ENCODE measurements at regions not wholly inside any gene's neighbourhood (a gene's known extent, or its start where the extent isn't known, plus 50 kb on each side); places are given as distances from the start of the nearest gene placed in this dataset.

GRCh38 chr6:105839266-105839665, 246.9 kb upstream of the PRDM1 start:
- DNase-seq: no peak

GRCh38 chr6:105838171-105838570, 248.0 kb upstream of the PRDM1 start:
- DNase-seq: no peak

- DNase-seq: no peak
These were observed 249.2 kb upstream of the PRDM1 start for GRCh38 chr6:105836889-105837288.

- no peak for DNase-seq
These were observed 249.8 kb upstream of the PRDM1 start for GRCh38 chr6:105836379-105836778.

GRCh38 chr6:105835373-105835772, 250.8 kb upstream of the PRDM1 start:
- DNase-seq: no peak

GRCh38 chr6:105833959-105834947, 251.9 kb upstream of the PRDM1 start:
- DNase-seq: no peak

- DNase-seq: no peak
These were observed 253.8 kb upstream of the PRDM1 start for GRCh38 chr6:105832313-105832761.

- DNase-seq: no peak
These were observed 254.6 kb upstream of the PRDM1 start for GRCh38 chr6:105831311-105832097.

- DNase-seq: no peak
These were observed 260.9 kb upstream of the PRDM1 start for GRCh38 chr6:105825210-105825609.

- DNase-seq: no peak
These were observed 261.4 kb upstream of the PRDM1 start for GRCh38 chr6:105824732-105825131.

- no peak for DNase-seq
These were observed 264.4 kb upstream of the PRDM1 start for GRCh38 chr6:105821777-105822176.

- no peak for DNase-seq
These were observed 265.1 kb upstream of the PRDM1 start for GRCh38 chr6:105821027-105821426.

GRCh38 chr6:105819745-105820144, 266.4 kb upstream of the PRDM1 start:
- no peak for DNase-seq

GRCh38 chr6:105818505-105818904, 267.6 kb upstream of the PRDM1 start:
- no peak for DNase-seq

- DNase-seq: no peak
These were observed 268.2 kb upstream of the PRDM1 start for GRCh38 chr6:105817961-105818360.

- no peak for DNase-seq
These were observed 268.8 kb upstream of the PRDM1 start for GRCh38 chr6:105817370-105817769.

- DNase-seq: no peak
These were observed 269.3 kb upstream of the PRDM1 start for GRCh38 chr6:105816847-105817246.

- no peak for DNase-seq
These were observed 270.2 kb upstream of the PRDM1 start for GRCh38 chr6:105815661-105816555.

- DNase-seq: no peak
These were observed 271.2 kb upstream of the PRDM1 start for GRCh38 chr6:105814745-105815536.

- DNase-seq: no peak
These were observed 275.1 kb upstream of the PRDM1 start for GRCh38 chr6:105810922-105811482.

- no peak for DNase-seq
These were observed 275.8 kb upstream of the PRDM1 start for GRCh38 chr6:105810105-105810921.

Measured in activated T-cell treated with anti-CD3 and anti-CD28 coated beads, Interleukin-2, amount 50 U/mL, for 1 hour (primary cell).